PC-9 (cell line): ENCODE measurements at regions not wholly inside any gene's neighbourhood (a gene's known extent, or its start where the extent isn't known, plus 50 kb on each side); places are given as distances from the start of the nearest gene placed in this dataset.

Experiments used
- BruUV-seq: library from RNA; stranded (reverse); fragments of 400-500 nt; replicated peaks from 2 replicates; lab custom pipeline; 2021; lab: Mats Ljungman, UMichigan
- CTCF ChIA-PET: fragments of 300-600 bp; sonication (Branson Sonifier 250); formaldehyde crosslinking; loops from one replicate; lab custom pipeline; 2022; ENCODE audit warnings: antibody characterized with exemption; lab: Charles Lee
- POLR2A ChIA-PET: fragments of 300-600 bp; sonication (Branson Sonifier 250); formaldehyde crosslinking; loops from one replicate; lab custom pipeline; 2022; ENCODE audit warnings: antibody characterized with exemption; ENCODE audit not compliant: unreplicated experiment; lab: Charles Lee
- DNase-seq, 2 experiments: peaks; one replicate each; pipeline versions ENCODE4 v3.0.0 to v3.0.0-alpha.2; 2015 to 2022; ENCODE audit warnings: mixed read lengths in 1 of 2
- H2AFZ ChIP-seq: fragments of 200-600 bp; sonication (generic); 2 replicates; pipeline ENCODE4 v1.8.1; 2017; ENCODE audit warnings: antibody characterized with exemption
- H3F3A ChIP-seq: fragments of 200-600 bp; sonication (generic); 2 replicates; pipeline ENCODE4 v1.8.1; 2017; ENCODE audit warnings: antibody characterized with exemption, mild to moderate bottlenecking, low read depth; ENCODE audit not compliant: insufficient read depth
- H3K27ac ChIP-seq: fragments of 200-600 bp; sonication (generic); 2 replicates; pipeline ENCODE4 v1.6.1; 2016; ENCODE audit warnings: mixed run types
- H3K27me3 ChIP-seq: fragments of 200-600 bp; sonication (generic); 2 replicates; pipeline ENCODE4 v1.6.1; 2016; ENCODE audit warnings: low read depth, mixed run types; ENCODE audit not compliant: insufficient read depth
- H3K36me3 ChIP-seq: fragments of 200-600 bp; sonication (generic); 2 replicates; pipeline ENCODE4 v1.6.1; 2016; ENCODE audit warnings: low read depth, mixed run types
- H3K4me1 ChIP-seq: fragments of 200-600 bp; sonication (generic); replicated peaks from 2 replicates; pipeline ENCODE4 v1.6.1; 2016; ENCODE audit warnings: mixed run types; ENCODE audit not compliant: insufficient read depth
- H3K4me2 ChIP-seq: fragments of 200-600 bp; sonication (generic); 2 replicates; pipeline ENCODE4 v1.6.1; 2017; ENCODE audit warnings: mixed run types
- H3K4me3 ChIP-seq: fragments of 200-600 bp; sonication (generic); 2 replicates; pipeline ENCODE4 v1.6.1; 2016; ENCODE audit warnings: mixed run types
- H3K79me2 ChIP-seq: fragments of 200-600 bp; sonication (generic); 2 replicates; pipeline ENCODE4 v1.6.1; 2017; ENCODE audit warnings: low read depth, mixed run types
- H3K9me2 ChIP-seq: fragments of 200-600 bp; sonication (generic); 2 replicates; pipeline ENCODE4 v1.8.1; 2017; ENCODE audit warnings: mild to moderate bottlenecking; ENCODE audit not compliant: insufficient read depth
- H3K9me3 ChIP-seq: fragments of 200-600 bp; sonication (generic); 2 replicates; pipeline ENCODE4 v1.8.1; 2016; ENCODE audit warnings: low read depth; ENCODE audit not compliant: insufficient read depth
- H4K20me1 ChIP-seq: fragments of 200-600 bp; sonication (generic); 2 replicates; pipeline ENCODE4 v1.8.1; 2017; ENCODE audit not compliant: insufficient read depth
- CTCF ChIP-seq: fragments of 200-600 bp; sonication (generic); conservative IDR thresholded peaks from 2 replicates; pipeline ENCODE4 v1.6.1; 2017; ENCODE audit warnings: mixed run types, antibody characterized with exemption, mild to moderate bottlenecking, moderate library complexity
- EZH2 ChIP-seq: fragments of 200-600 bp; sonication (generic); IDR thresholded peaks from 2 replicates; pipeline ENCODE4 v1.8.0; 2017; ENCODE audit warnings: antibody characterized with exemption, low read depth
- intact Hi-C: fragments of 100-400 bp; cut with micrococcal nuclease; formaldehyde crosslinking; loops from one replicate; pipeline ENCODE4 v1.10.0; 2022; ENCODE audit not compliant: unreplicated experiment

GRCh38 chr9:99725852-99726251 lies 95.8 kb upstream of the NR4A3 start:
- Histone ChIP-seq H2AFZ (no peak overlapping the region), H3K4me1 (no peaks in the 10 kb centered on the region), H3K4me3 (no peak overlapping the region), H3F3A (no peaks in the 10 kb centered on the region), H3K27me3 (no peaks in the 10 kb centered on the region), H3K79me2 (no peaks in the 10 kb centered on the region), H3K9me3 (no peaks in the 10 kb centered on the region), H3K4me2 (no peak overlapping the region), H4K20me1 (0 out of 2 replicates have a peak, but pooled peaks cover 4% of the 10 kb centered on the region), H3K27ac (no peak overlapping the region), H3K36me3 (no peaks in the 10 kb centered on the region), H3K9me2 (peaks cover 4% of the 10 kb centered on the region; the same call in 1 of the 2 replicates)
- intact Hi-C loops = no loop called here
- POLR2A ChIA-PET = no interaction called here
- no TSS peak for BruUV-seq
- TF ChIP-seq EZH2 (no peak), CTCF (no peak)
- CTCF ChIA-PET = no interaction called here
- DNase-seq = no peak

- POLR2A ChIA-PET = no interaction called here
- DNase-seq = no peak
- Histone ChIP-seq H3K36me3 (no peaks in the 10 kb centered on the region), H3F3A (no peaks in the 10 kb centered on the region), H3K4me3 (no peak overlapping the region), H3K9me3 (no peaks in the 10 kb centered on the region), H3K27me3 (no peaks in the 10 kb centered on the region), H3K79me2 (no peaks in the 10 kb centered on the region), H4K20me1 (0 out of 2 replicates have a peak, but pooled peaks cover 4% of the 10 kb centered on the region), H3K27ac (no peak overlapping the region), H3K9me2 (peaks cover 4% of the 10 kb centered on the region; the same call in 1 of the 2 replicates), H2AFZ (no peak overlapping the region), H3K4me2 (no peak overlapping the region), H3K4me1 (no peaks in the 10 kb centered on the region)
- BruUV-seq = no TSS peak
- no peak for TF ChIP-seq CTCF
- no peak for TF ChIP-seq EZH2
- intact Hi-C loops = no loop called here
- CTCF ChIA-PET = no interaction called here
Observed at GRCh38 chr9:99726758-99727157, 94.9 kb upstream of the NR4A3 start.

- Histone ChIP-seq H3K9me3 (no peaks in the 10 kb centered on the region), H3K79me2 (no peaks in the 10 kb centered on the region), H3K4me1 (no peaks in the 10 kb centered on the region), H3K27me3 (no peaks in the 10 kb centered on the region), H3F3A (no peaks in the 10 kb centered on the region), H3K36me3 (no peaks in the 10 kb centered on the region), H3K27ac (no peak overlapping the region), H3K4me2 (no peak overlapping the region), H2AFZ (no peak overlapping the region), H3K9me2 (0 out of 2 replicates have a peak, but pooled peaks cover 4% of the 10 kb centered on the region), H4K20me1 (no peaks in the 10 kb centered on the region), H3K4me3 (no peak overlapping the region)
- no peak for DNase-seq
- no TSS peak for BruUV-seq
- intact Hi-C loops = no loop called here
- TF ChIP-seq CTCF (no peak), EZH2 (no peak)
- ChIA-PET CTCF (no interaction called here), POLR2A (no interaction called here)
Observed at GRCh38 chr9:99730062-99730461, 91.6 kb upstream of the NR4A3 start.
